Mesenchymal stem cell (in vitro differentiated cells and primary cell): ENCODE measurements at regions not wholly inside any gene's neighbourhood (a gene's known extent, or its start where the extent isn't known, plus 50 kb on each side); places are given as distances from the start of the nearest gene placed in this dataset.
"Not testable (repeated sequence)": the region's sequence is repeated elsewhere in the genome, so short reads cannot be mapped to it uniquely, and the experiment has no call there.

Source experiments
- DNase-seq: peaks from one replicate; pipeline ENCODE4 v3.0.0-alpha.2; 2013
- H2AFZ ChIP-seq: one replicate; pipeline ENCODE4 v1.6.1; 2013; ENCODE audit warnings: low read depth, mild to moderate bottlenecking, control low read depth, inconsistent platforms, low read length, moderate library complexity
- H2AK5ac ChIP-seq: 2 replicates; pipeline ENCODE4 v1.6.1; 2013; ENCODE audit warnings: low read length, moderate library complexity, mild to moderate bottlenecking, inconsistent platforms; ENCODE audit not compliant: severe bottlenecking
- H2BK120ac ChIP-seq: one replicate; pipeline ENCODE4 v1.6.1; 2013; ENCODE audit warnings: low read depth, mild to moderate bottlenecking, inconsistent platforms, low read length, moderate library complexity
- H2BK12ac ChIP-seq, 2 experiments: one replicate each; pipeline ENCODE4 v1.6.1; 2013; ENCODE audit warnings: inconsistent platforms in 2 of 2, low read length in 2 of 2, mild to moderate bottlenecking in 2 of 2, moderate library complexity in 2 of 2, control low read depth in 1 of 2
- H2BK15ac ChIP-seq: one replicate; pipeline ENCODE4 v1.6.1; 2013; ENCODE audit warnings: mild to moderate bottlenecking, low read depth, inconsistent platforms; ENCODE audit not compliant: poor library complexity, severe bottlenecking
- H2BK5ac ChIP-seq: 2 replicates; pipeline ENCODE4 v1.6.1; 2013; ENCODE audit warnings: low read depth, mild to moderate bottlenecking, low read length, control low read depth, inconsistent platforms; ENCODE audit not compliant: poor library complexity, severe bottlenecking
- H3K14ac ChIP-seq, 2 experiments: one replicate each; pipeline ENCODE4 v1.6.1; 2013; ENCODE audit warnings: inconsistent platforms in 2 of 2, low read length in 2 of 2, control low read depth in 1 of 2, mild to moderate bottlenecking in 1 of 2, moderate library complexity in 1 of 2
- H3K18ac ChIP-seq, 2 experiments: one replicate each; pipeline ENCODE4 v1.6.1; 2013; ENCODE audit warnings: inconsistent platforms in 2 of 2, low read length in 2 of 2, control low read depth in 1 of 2, low read depth in 1 of 2, mild to moderate bottlenecking in 1 of 2
- H3K23ac ChIP-seq, 2 experiments: one replicate each; pipeline ENCODE4 v1.6.1; 2013; ENCODE audit warnings: inconsistent platforms in 2 of 2, low read length in 2 of 2, mild to moderate bottlenecking in 2 of 2, moderate library complexity in 2 of 2, control low read depth in 1 of 2
- H3K27ac ChIP-seq: 2 replicates; pipeline ENCODE4 v1.5.1; 2013; ENCODE audit warnings: mild to moderate bottlenecking, moderate library complexity, low read length, control low read depth, inconsistent platforms; ENCODE audit not compliant: poor library complexity, severe bottlenecking
- H3K27me3 ChIP-seq, 2 experiments: 2 replicates each; pipeline versions ENCODE4 v1.6.1 to v1.7.0; 2013; ENCODE audit warnings: low read length in 2 of 2, mild to moderate bottlenecking in 2 of 2, moderate library complexity in 2 of 2, control low read depth in 1 of 2, inconsistent platforms in 1 of 2; ENCODE audit not compliant: control insufficient read depth in 1 of 2, insufficient read depth in 1 of 2
- H3K36me3 ChIP-seq, 2 experiments: 2 replicates each; pipeline versions ENCODE4 v1.6.1 to v1.7.0; 2013; ENCODE audit warnings: low read length in 2 of 2, control low read depth in 1 of 2, inconsistent platforms in 1 of 2, low read depth in 1 of 2, mild to moderate bottlenecking in 1 of 2; ENCODE audit not compliant: insufficient read depth in 2 of 2, control insufficient read depth in 1 of 2
- H3K4ac ChIP-seq, 2 experiments: one replicate each; pipeline ENCODE4 v1.6.1; 2013; ENCODE audit warnings: inconsistent platforms in 2 of 2, low read length in 2 of 2, mild to moderate bottlenecking in 2 of 2, moderate library complexity in 2 of 2, control low read depth in 1 of 2, low read depth in 1 of 2
- H3K4me1 ChIP-seq: 2 replicates; pipeline ENCODE4 v1.6.1; 2013; ENCODE audit warnings: low read depth, low read length, control low read depth; ENCODE audit not compliant: control insufficient read depth, insufficient read depth
- H3K4me2 ChIP-seq: 2 replicates; pipeline ENCODE4 v1.6.1; 2013; ENCODE audit warnings: low read length, mild to moderate bottlenecking, inconsistent platforms; ENCODE audit not compliant: poor library complexity, severe bottlenecking
- H3K4me3 ChIP-seq, 2 experiments: 2 replicates each; pipeline versions ENCODE4 v1.5.1 to v1.7.0; 2013; ENCODE audit warnings: low read length in 2 of 2, mild to moderate bottlenecking in 2 of 2, control low read depth in 1 of 2, low read depth in 1 of 2; ENCODE audit not compliant: insufficient read depth in 1 of 2
- H3K79me1 ChIP-seq: replicated peaks from 2 replicates; pipeline ENCODE4 v1.6.1; 2013; ENCODE audit warnings: mild to moderate bottlenecking, control low read depth, low read length, inconsistent platforms; ENCODE audit not compliant: poor library complexity, severe bottlenecking
- H3K9ac ChIP-seq: 2 replicates; pipeline ENCODE4 v1.7.0; 2013; ENCODE audit warnings: mild to moderate bottlenecking, low read length, moderate library complexity
- H3K9me3 ChIP-seq: 2 replicates; pipeline ENCODE4 v1.7.0; 2013; ENCODE audit warnings: mild to moderate bottlenecking, low read length; ENCODE audit not compliant: control insufficient read depth
- H4K8ac ChIP-seq: one replicate; pipeline ENCODE4 v1.6.1; 2013; ENCODE audit warnings: inconsistent platforms, mild to moderate bottlenecking, low read length, moderate library complexity
- H4K91ac ChIP-seq: one replicate; pipeline ENCODE4 v1.6.1; 2013; ENCODE audit warnings: mild to moderate bottlenecking, low read length, inconsistent platforms
- WGBS: methylation state at CpG from one replicate; pipeline ENCODE4 v1.1.7; 2013; ENCODE audit warnings: mixed read lengths; 5-methylcytosine and 5-hydroxymethylcytosine counted together

- not testable (repeated sequence) for H2AFZ ChIP-seq, H3K79me1 ChIP-seq, H3K4me3 ChIP-seq, H3K27ac ChIP-seq, H3K14ac ChIP-seq, H3K4me1 ChIP-seq, H2BK12ac ChIP-seq, H3K9ac ChIP-seq, H4K91ac ChIP-seq, H3K18ac ChIP-seq, H3K36me3 ChIP-seq, H3K4me2 ChIP-seq, H3K27me3 ChIP-seq, H3K9me3 ChIP-seq, H4K8ac ChIP-seq, H2BK15ac ChIP-seq, H2BK5ac ChIP-seq, H2AK5ac ChIP-seq, H3K23ac ChIP-seq, H3K4ac ChIP-seq, H2BK120ac ChIP-seq, DNase-seq
- WGBS: 92% methylated on average over 30 of the region's 30 CpGs
Measured at GRCh38 chr1:168837230-168837629, 108.2 kb upstream of the DPT start.

GRCh38 chr1:168842306-168842705 lies 113.3 kb upstream of the DPT start:
- WGBS: 73% methylated on average over 1 of the region's 1 CpG
- Histone ChIP-seq H3K36me3 (no peaks in the 10 kb centered on the region), H3K79me1 (no peaks in the 10 kb centered on the region), H3K4me1 (no peaks in the 10 kb centered on the region), H3K4me2 (no peak overlapping the region), H2BK5ac (no peak overlapping the region), H2AK5ac (no peak overlapping the region), H2BK12ac (no peak overlapping the region), H3K14ac (no peak overlapping the region), H3K23ac (no peak overlapping the region), H3K18ac (no peak overlapping the region), H2BK15ac (no peak overlapping the region), H3K9me3 (no peaks in the 10 kb centered on the region), H3K4ac (no peak overlapping the region), H3K27ac (no peak overlapping the region), H3K9ac (no peak overlapping the region), H4K91ac (no peak overlapping the region), H3K4me3 (no peak overlapping the region), H2AFZ (no peak overlapping the region), H3K27me3 (no peaks in the 10 kb centered on the region), H2BK120ac (no peak overlapping the region), H4K8ac (no peak overlapping the region)
- no peak for DNase-seq

GRCh38 chr1:168842916-168843315 lies 113.9 kb upstream of the DPT start:
- Histone ChIP-seq H3K9me3 (no peaks in the 10 kb centered on the region), H3K4me3 (no peak overlapping the region), H2BK15ac (no peak overlapping the region), H3K9ac (no peak overlapping the region), H4K8ac (no peak overlapping the region), H4K91ac (no peak overlapping the region), H2BK12ac (no peak overlapping the region), H3K79me1 (no peaks in the 10 kb centered on the region), H3K14ac (no peak overlapping the region), H3K4ac (no peak overlapping the region), H3K4me2 (no peak overlapping the region), H2AFZ (no peak overlapping the region), H2BK5ac (no peak overlapping the region), H3K23ac (no peak overlapping the region), H3K18ac (no peak overlapping the region), H3K27ac (no peak overlapping the region), H3K4me1 (no peaks in the 10 kb centered on the region), H2AK5ac (no peak overlapping the region), H2BK120ac (no peak overlapping the region), H3K27me3 (no peaks in the 10 kb centered on the region), H3K36me3 (no peaks in the 10 kb centered on the region)
- DNase-seq: no peak
- WGBS: 90% methylated on average over 1 of the region's 2 CpGs

- WGBS: 79% methylated on average over 4 of the region's 4 CpGs
- no peak for DNase-seq
- no peak overlapping the region for H3K4me2 ChIP-seq
Measured at GRCh38 chr1:168843401-168843800, 114.4 kb upstream of the DPT start.

More at GRCh38 chr1:168843401-168843800, 114.4 kb upstream of the DPT start:
- H3K18ac ChIP-seq: no peak overlapping the region
- no peaks in the 10 kb centered on the region for H3K27me3 ChIP-seq
- H3K4me1 ChIP-seq: no peaks in the 10 kb centered on the region
- no peak overlapping the region for H2BK5ac ChIP-seq
- H2AK5ac ChIP-seq: no peak overlapping the region
- no peaks in the 10 kb centered on the region for H3K36me3 ChIP-seq
- H3K23ac ChIP-seq: no peak overlapping the region
- H4K91ac ChIP-seq: no peak overlapping the region
- no peak overlapping the region for H2BK15ac ChIP-seq
- no peak overlapping the region for H2BK120ac ChIP-seq
- no peak overlapping the region for H4K8ac ChIP-seq
- no peaks in the 10 kb centered on the region for H3K9me3 ChIP-seq
- no peak overlapping the region for H2BK12ac ChIP-seq
- H3K4me3 ChIP-seq: no peak overlapping the region
- no peak overlapping the region for H3K9ac ChIP-seq
- no peak overlapping the region for H3K14ac ChIP-seq
- H3K27ac ChIP-seq: no peak overlapping the region
- H2AFZ ChIP-seq: no peak overlapping the region
- no peak overlapping the region for H3K4ac ChIP-seq
- H3K79me1 ChIP-seq: no peaks in the 10 kb centered on the region
